Astrocyte of the cerebellum (primary cell): ENCODE measurements at regions not wholly inside any gene's neighbourhood (a gene's known extent, or its start where the extent isn't known, plus 50 kb on each side); places are given as distances from the start of the nearest gene placed in this dataset.

Experiments
- DNase-seq: peaks from one replicate; pipeline ENCODE4 v3.0.0-alpha.2; 2011; ENCODE audit warnings: low read depth
- H3K4me3 ChIP-seq: 2 replicates; pipeline ENCODE4 v1.5.1; 2011; ENCODE audit warnings: mild to moderate bottlenecking, low read depth, low read length, moderate library complexity
- in situ Hi-C: cut with HindIII; loops from 2 replicates; pipeline ENCODE4 v1.10.0; 2017; ENCODE audit warnings: low sequenced_read_pairs
- TF ChIP-seq, protein P1 (sequence below): IDR thresholded peaks from 2 replicates; pipeline ENCODE4 v1.5.1; 2012; ENCODE audit warnings: low read length, low read depth, moderate library complexity, mild to moderate bottlenecking; ENCODE audit errors: missing control alignments

DNA sequence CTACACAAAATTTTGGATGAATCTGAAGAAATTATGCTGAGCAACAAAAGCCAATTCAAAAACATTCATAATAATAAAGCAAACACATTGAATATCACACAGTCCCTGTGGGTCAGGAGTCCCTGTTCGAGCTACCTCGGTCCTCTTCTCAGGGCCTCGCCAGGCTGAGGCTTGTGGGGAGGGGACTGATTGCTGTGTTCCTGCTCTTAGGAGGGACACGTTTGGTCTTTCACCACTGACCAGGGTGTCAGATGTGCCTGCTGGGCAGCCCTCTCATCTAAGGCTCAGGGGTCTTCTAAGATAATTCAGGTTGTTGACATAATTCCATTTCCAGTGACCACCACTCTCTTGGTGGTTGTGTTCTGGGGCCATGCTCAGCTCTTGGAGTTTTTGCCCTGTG, 233.8 kb upstream of the PPP2R2D start:
- H3K4me3 ChIP-seq, result no peak overlapping the region
- in situ Hi-C loops, result no loop called here
- DNase-seq, result no peak
- TF ChIP-seq, protein P1, sequence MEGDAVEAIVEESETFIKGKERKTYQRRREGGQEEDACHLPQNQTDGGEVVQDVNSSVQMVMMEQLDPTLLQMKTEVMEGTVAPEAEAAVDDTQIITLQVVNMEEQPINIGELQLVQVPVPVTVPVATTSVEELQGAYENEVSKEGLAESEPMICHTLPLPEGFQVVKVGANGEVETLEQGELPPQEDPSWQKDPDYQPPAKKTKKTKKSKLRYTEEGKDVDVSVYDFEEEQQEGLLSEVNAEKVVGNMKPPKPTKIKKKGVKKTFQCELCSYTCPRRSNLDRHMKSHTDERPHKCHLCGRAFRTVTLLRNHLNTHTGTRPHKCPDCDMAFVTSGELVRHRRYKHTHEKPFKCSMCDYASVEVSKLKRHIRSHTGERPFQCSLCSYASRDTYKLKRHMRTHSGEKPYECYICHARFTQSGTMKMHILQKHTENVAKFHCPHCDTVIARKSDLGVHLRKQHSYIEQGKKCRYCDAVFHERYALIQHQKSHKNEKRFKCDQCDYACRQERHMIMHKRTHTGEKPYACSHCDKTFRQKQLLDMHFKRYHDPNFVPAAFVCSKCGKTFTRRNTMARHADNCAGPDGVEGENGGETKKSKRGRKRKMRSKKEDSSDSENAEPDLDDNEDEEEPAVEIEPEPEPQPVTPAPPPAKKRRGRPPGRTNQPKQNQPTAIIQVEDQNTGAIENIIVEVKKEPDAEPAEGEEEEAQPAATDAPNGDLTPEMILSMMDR, result no peak

DNA sequence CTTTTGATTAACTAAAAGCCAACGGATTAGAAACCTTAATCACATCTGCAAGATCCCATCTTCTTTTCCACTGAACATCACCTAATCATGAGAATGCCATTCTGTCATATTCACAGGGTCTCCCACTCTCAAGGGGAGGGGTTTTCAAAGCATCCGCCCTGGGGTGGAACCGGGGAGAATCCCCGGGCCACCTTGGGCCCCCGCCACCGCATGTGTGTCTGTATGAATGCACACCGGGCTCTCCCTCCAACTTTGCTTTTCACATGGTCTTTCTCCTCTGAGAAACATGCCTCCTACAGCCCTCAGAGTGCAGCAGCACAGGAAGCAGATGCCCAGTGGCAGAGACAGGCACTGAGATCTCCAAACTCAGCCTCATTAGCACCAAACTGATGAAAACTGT, 233.2 kb upstream of the PPP2R2D start:
- in situ Hi-C loops, result no loop called here
- DNase-seq, result no peak

DNA sequence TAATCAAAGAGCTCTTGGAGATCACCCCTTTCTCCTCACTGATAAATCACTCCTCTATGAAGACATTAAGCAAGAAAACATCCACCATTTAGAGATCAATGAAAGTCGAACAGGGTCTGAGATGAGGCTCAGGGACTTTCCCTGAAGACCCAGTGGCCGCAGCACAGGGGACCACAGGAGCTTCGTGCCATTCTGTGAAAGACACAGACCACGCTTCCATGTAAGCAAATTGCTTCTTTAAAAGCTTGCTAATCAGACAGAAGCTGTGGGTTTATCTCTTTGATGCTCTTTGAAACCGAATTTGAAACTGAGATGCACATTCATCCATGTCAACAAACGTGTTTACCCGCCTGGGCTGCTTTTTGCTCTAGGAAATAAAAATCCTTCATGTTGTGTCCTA, 231.9 kb upstream of the PPP2R2D start:
- in situ Hi-C loops, result no loop called here
- H3K4me3 ChIP-seq, result no peak overlapping the region
- TF ChIP-seq, protein P1, result no peak
- DNase-seq, result no peak

More for the DNA sequence above, 233.2 kb upstream of the PPP2R2D start:
- no peak overlapping the region for H3K4me3 ChIP-seq
- TF ChIP-seq, protein P1, result no peak

DNA sequence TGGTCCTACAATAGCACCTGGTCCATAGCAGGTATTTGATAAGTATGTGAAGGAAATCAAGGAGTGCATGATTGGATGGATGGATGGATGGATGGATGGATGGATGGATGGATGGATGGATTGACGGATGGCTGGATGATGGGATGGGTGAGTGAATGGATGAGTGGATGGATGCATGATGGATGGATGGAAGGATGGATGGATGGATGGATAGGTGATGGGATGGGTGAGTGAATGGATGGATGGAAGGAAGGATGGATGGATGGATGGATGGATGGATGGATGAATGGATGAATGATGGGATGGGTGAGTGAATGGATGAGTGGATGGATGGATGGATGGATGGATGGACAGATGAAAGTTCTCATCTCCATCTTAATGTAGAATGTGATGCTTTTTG, 231.0 kb upstream of the PPP2R2D start:
- TF ChIP-seq, protein P1, result no peak
- in situ Hi-C loops, result no loop called here
- H3K4me3 ChIP-seq, result no peak overlapping the region
- DNase-seq, result no peak

DNA sequence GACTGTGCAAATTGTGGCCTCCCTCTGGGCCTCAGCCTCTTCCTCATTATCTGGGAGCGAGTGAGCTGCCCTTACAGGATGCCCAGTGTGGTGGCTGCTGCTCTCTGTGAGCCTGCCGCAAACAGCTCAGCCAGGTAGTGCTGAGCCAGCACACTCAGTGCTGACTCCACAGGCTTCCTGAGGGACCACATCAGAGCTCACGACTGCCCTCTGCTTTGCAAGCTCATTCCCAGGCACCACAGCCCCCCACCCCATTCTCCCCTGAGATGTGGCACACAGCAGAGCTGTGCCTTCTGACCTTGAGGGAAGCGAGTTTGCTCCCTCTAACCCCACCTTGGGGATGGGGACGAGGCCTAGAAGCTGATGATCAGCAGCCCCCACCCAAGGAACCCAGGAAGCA, 230.5 kb upstream of the PPP2R2D start:
- H3K4me3 ChIP-seq, result no peak overlapping the region
- in situ Hi-C loops, result no loop called here
- TF ChIP-seq, protein P1, result no peak

DNA sequence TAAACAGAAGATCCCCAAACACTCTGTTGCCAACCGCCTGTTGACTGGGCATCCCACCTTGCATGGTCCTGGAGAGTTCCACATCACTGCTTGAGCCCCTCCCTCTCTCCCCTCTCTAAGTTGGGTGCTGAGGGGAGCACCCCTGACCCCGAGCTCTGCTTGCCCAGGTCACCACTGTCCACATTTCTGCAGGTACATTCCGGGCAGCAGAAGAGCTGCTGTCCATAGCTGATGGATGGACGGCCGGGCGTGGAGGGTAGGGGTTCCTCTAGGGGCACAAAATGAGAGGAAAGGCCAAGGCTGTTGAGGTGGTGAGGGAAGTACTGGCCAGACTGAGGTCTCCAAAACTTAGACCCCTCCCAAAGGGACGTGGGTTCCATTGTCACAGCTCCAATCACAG, 227.4 kb upstream of the PPP2R2D start:
- no peak for DNase-seq
- in situ Hi-C loops, result no loop called here
- TF ChIP-seq, protein P1, result no peak
- H3K4me3 ChIP-seq, result no peak overlapping the region

More for the DNA sequence above, 230.5 kb upstream of the PPP2R2D start:
- DNase-seq, result no peak

DNA sequence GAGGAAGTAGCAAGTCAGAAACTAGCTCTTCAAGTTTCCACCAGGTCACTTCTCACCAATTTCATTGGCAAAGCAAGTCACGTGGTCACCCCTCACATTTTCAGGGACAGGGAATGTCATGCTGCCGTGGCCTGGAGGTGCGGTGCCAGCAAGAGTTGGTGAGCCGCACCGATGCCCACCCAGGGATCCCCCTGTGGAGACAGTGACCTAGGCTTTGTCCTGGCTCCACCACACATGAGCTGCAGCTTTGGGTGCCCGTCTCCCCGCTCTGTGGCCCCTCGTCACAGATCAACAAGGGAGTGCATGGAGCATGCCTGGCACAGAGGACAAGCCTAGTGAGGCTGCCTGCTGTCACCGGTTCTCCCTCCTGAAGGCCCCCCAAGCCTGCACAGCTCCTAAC, 226.7 kb upstream of the PPP2R2D start:
- no peak overlapping the region for H3K4me3 ChIP-seq
- TF ChIP-seq, protein P1, result no peak
- no peak for DNase-seq
- in situ Hi-C loops, result no loop called here
